Retinal pigment epithelial cell (primary cell): ENCODE measurements at regions not wholly inside any gene's neighbourhood (a gene's known extent, or its start where the extent isn't known, plus 50 kb on each side); places are given as distances from the start of the nearest gene placed in this dataset.

Experiments
- DNase-seq: peaks from one replicate; pipeline ENCODE4 v3.0.0-alpha.2; 2010; ENCODE audit warnings: low read depth
- H3K4me3 ChIP-seq: 2 replicates; pipeline ENCODE4 v1.5.1; 2011; ENCODE audit warnings: mild to moderate bottlenecking, low read length, control low read depth, moderate library complexity
- TF ChIP-seq, protein P1 (sequence below): conservative IDR thresholded peaks from 2 replicates; pipeline ENCODE4 v1.5.1; 2011; ENCODE audit warnings: low read depth, low read length, control low read depth, inconsistent platforms

DNA sequence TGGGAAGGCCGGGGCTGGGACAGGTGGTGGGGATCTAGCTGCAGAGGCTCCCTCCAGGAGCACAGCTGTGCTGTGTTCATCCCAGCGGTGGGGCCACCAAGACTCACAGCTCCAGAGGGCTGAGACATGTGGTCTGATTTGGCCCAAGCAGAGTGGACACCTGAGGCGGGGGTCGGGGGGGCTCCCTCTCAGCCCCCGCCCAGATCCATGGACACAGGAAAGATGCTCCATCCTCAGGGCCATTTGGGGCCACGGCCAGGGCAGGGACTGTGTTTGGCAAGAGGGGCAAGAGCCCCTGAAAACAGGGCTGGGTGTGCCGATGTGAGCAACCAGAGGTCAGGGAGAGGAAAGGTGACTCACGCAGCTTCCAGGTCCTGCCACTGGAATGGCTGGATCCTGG is 219.4 kb downstream of the BRD1 start:
- DNase-seq = no peak
- TF ChIP-seq, protein P1, sequence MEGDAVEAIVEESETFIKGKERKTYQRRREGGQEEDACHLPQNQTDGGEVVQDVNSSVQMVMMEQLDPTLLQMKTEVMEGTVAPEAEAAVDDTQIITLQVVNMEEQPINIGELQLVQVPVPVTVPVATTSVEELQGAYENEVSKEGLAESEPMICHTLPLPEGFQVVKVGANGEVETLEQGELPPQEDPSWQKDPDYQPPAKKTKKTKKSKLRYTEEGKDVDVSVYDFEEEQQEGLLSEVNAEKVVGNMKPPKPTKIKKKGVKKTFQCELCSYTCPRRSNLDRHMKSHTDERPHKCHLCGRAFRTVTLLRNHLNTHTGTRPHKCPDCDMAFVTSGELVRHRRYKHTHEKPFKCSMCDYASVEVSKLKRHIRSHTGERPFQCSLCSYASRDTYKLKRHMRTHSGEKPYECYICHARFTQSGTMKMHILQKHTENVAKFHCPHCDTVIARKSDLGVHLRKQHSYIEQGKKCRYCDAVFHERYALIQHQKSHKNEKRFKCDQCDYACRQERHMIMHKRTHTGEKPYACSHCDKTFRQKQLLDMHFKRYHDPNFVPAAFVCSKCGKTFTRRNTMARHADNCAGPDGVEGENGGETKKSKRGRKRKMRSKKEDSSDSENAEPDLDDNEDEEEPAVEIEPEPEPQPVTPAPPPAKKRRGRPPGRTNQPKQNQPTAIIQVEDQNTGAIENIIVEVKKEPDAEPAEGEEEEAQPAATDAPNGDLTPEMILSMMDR = no peak
- H3K4me3 ChIP-seq = no peak overlapping the region

DNA sequence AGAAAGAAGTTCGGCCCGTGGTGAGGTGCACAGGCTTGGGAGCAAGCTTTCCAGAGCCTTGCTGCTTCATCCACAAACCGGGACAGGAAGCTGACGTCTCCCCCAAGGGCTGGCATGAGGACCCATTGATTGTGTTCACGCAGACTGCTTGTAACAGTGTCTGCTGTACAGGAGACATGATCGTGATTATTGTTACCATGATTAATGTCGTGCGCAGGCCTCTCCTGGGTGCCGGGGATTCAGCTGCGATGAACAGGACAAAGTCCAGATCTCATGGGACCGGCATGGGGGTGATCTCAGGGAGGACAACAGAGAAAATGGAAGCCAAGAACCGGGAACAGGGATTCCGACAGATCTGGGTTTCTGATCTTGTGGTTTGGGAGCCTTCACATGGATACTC is 219.9 kb downstream of the BRD1 start:
- DNase-seq = no peak
- TF ChIP-seq, protein P1 = no peak

DNA sequence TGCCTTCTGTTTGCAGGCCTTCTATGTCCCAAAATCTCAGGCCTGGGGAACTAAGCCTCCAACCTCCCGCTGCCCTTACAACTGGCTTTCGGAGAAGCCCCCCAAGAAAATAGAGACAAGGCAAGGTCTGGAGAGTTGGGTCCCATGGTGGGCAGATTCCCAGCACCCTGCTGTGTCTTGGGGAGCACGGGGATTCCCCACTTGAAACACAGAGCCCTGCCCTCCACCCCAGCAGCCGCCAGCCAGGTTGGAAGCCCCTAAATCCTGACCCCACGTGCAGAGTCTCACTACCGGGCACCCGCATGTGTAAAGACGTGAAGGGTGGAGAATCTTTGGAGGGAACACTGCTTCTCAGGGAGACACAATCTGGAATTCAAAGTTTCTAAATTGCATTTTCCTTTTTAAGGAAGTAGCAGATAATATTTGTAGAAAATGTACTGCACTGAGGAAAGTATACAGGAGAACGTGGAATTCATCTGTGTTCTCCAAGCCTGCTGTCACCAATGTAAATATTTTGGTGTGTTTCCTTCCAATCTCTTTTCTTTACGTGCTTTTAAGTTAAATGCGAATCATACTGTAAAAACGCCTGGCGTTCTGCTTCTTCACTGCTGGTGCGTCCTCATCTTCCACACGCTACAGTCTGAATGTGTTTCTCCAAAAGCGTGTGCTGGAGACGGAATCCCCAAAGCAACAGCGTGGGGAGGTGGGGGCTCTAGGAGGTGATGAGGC is 220.9 kb downstream of the BRD1 start:
- no peak for DNase-seq
- TF ChIP-seq, protein P1 = no peak
- H3K4me3 ChIP-seq = no peak overlapping the region

More for the DNA sequence above, 219.9 kb downstream of the BRD1 start:
- no peak overlapping the region for H3K4me3 ChIP-seq

DNA sequence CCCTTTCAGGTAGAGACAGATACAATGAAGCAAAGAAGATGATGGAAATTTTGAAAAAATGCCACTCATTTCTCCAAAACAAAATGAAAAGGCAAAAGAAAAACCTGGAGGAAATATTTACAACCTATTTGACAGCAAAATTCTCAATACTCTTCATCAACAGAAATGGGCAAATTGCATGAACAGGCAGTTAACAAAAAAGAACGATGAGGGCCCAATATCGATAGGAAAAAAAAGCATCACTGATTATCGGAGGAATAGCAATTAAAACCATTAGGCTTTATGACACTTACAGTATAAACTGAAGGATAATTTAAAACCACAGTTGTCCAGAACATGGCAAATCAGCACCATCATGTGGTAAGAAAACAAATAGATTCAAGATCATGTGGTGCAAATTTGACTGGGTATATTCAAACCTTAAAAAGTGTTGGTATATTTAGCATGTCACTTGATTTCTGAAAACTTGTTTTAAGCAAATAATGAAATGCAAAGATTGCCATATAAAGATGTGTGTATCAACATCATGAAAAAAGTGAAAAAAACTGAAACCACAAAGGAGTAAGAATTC is 222.9 kb downstream of the BRD1 start:
- no peak for DNase-seq
- no peak overlapping the region for H3K4me3 ChIP-seq
- TF ChIP-seq, protein P1 = no peak

DNA sequence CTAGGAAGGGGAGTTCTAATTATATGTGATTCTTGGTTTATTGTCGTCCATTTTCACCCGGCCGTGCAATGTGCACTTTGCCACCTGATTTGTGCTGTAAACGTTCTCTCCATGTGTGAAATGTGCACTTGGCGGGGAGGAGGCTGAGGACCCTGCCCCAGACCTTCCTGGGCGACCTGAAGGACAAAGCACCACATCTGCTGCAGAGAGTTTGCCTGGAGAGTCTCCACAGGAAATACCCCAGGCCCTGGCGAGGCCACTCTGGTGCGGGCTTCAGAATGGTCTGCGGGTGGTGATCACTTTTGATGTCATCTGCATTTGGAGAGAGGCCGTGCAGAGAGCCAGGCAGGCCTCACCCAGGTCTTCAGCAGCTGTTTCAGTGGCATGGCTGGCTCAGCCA is 224.7 kb downstream of the BRD1 start:
- H3K4me3 ChIP-seq = no peak overlapping the region
- TF ChIP-seq, protein P1 = no peak
- no peak for DNase-seq

DNA sequence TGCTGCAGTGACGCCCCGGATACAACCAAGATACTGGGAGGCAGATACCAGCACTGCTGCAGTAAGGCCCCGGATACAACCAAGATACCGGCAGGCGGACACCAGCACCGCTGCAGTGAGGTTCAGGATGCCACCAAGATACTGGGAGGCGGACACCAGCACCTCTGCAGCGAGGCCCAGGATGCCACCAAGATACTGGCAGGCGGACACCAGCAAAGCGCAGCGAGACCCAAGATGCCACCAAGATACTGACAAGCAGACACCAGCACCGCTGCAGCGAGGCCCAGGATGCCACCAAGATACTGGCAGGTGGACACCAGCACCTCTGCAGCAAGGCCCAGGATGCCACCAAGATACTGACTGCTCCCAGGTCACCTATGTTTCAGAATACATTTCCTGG is 225.2 kb downstream of the BRD1 start:
- TF ChIP-seq, protein P1 = no peak
- H3K4me3 ChIP-seq = no peak overlapping the region
- DNase-seq = no peak

DNA sequence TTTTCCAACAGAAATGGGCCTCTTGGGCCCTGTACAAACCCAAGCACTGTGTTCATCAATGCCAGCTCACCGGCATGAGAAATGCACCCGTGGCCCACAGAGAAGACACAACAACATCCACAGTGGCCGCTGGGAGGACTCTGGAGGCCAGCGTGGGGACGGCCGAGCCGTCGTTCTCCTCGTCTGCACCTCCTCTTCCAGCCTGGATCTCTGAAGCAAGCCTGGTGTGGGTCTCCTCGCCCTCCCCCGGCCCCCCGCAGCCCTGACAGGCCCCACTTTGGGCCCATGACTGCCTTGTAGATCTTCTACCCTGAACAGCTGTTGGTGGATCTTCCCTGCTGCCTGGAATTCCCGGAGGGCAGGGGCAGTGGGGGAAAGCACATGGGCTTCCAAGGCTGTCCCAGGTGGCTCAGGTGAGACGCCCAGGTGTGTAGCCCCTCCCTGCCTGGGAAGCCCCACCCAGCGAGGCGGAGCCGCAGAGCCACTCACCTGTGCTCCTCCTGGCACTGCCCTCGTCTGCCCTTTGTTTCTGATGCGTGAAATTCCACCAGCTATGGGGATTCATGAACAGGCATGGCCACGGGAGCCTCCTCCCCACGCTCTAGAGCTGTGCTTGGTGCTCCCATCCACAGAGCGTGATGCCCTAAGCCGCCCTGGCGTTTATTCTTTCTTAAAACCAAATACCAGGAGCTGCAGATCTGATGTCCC is 225.9 kb downstream of the BRD1 start:
- TF ChIP-seq, protein P1 = no peak
- H3K4me3 ChIP-seq = no peak overlapping the region
- DNase-seq = no peak
